H1 (cell line): ENCODE measurements at regions not wholly inside any gene's neighbourhood (a gene's known extent, or its start where the extent isn't known, plus 50 kb on each side); places are given as distances from the start of the nearest gene placed in this dataset.
"Not testable (repeated sequence)": the region's sequence is repeated elsewhere in the genome, so short reads cannot be mapped to it uniquely, and the experiment has no call there.

Experiments used
- CTCF ChIA-PET: fragments of 300-600 bp; sonication (Branson Sonifier 250); formaldehyde crosslinking; loops from one replicate; lab custom pipeline; 2021; ENCODE audit not compliant: partially characterized antibody; lab: Charles Lee
- POLR2A ChIA-PET: fragments of 300-600 bp; sonication (Branson Sonifier 250); formaldehyde crosslinking; loops from one replicate; lab custom pipeline; 2021; ENCODE audit warnings: inconsistent platforms; ENCODE audit not compliant: partially characterized antibody; lab: Charles Lee
- DNase-seq, 2 experiments: peaks; one replicate each; pipeline versions ENCODE4 v3.0.0 to v3.0.0-alpha.2; 2010 to 2022; ENCODE audit warnings: low spot score in 2 of 2, low read depth in 1 of 2, mixed read lengths in 1 of 2
- FAIRE-seq: peaks from 2 replicates; lab custom pipeline; 2011; peaks lifted over from hg19 to GRCh38; lab: Jason Lieb, UNC
- H2AFZ ChIP-seq: 2 replicates; pipeline ENCODE4 v1.8.1; 2012; ENCODE audit warnings: low read length, inconsistent platforms
- H2AK5ac ChIP-seq: 2 replicates; pipeline ENCODE4 v1.6.1; 2013; ENCODE audit warnings: low read depth, low read length
- H2BK120ac ChIP-seq: replicated peaks from 2 replicates; pipeline ENCODE3; 2013; ENCODE audit warnings: low read depth, low read length, inconsistent platforms
- H2BK12ac ChIP-seq: 2 replicates; pipeline ENCODE4 v1.6.1; 2013; ENCODE audit warnings: low read depth, low read length
- H2BK15ac ChIP-seq: 2 replicates; pipeline ENCODE4 v1.6.1; 2013; ENCODE audit warnings: low read length
- H2BK20ac ChIP-seq: 2 replicates; pipeline ENCODE4 v1.6.1; 2013; ENCODE audit warnings: low read length
- H2BK5ac ChIP-seq: 2 replicates; pipeline ENCODE4 v1.6.1; 2013; ENCODE audit warnings: low read depth, low read length
- H3K14ac ChIP-seq: 2 replicates; pipeline ENCODE4 v1.6.1; 2013; ENCODE audit warnings: inconsistent platforms; ENCODE audit not compliant: insufficient read length
- H3K18ac ChIP-seq: 2 replicates; pipeline ENCODE4 v1.6.1; 2013; ENCODE audit warnings: low read length; ENCODE audit errors: extremely low read depth
- H3K23ac ChIP-seq: 2 replicates; pipeline ENCODE4 v1.6.1; 2013; ENCODE audit warnings: inconsistent platforms; ENCODE audit not compliant: insufficient read length
- H3K23me2 ChIP-seq: 2 replicates; pipeline ENCODE4 v1.6.1; 2013; ENCODE audit warnings: low read depth, low read length
- H3K27ac ChIP-seq: 2 replicates; pipeline ENCODE4 v1.6.1; 2011; ENCODE audit warnings: low read depth, low read length, inconsistent platforms
- H3K27me3 ChIP-seq, 4 experiments: replicated peaks in 1 of 4; 1 replicate in 1 of 4; 2 replicates in 3 of 4; pipeline versions ENCODE4 v1.6.1 to v1.8.1; 2011 to 2013; ENCODE audit warnings: low read length in 3 of 4, mild to moderate bottlenecking in 3 of 4, inconsistent platforms in 2 of 4, mixed read lengths in 2 of 4, moderate library complexity in 1 of 4; ENCODE audit not compliant: control insufficient read depth in 3 of 4, insufficient read depth in 3 of 4; ENCODE audit errors: extremely low read depth in 1 of 4
- H3K36me3 ChIP-seq, 4 experiments: 2 replicates each; pipeline versions ENCODE4 v1.6.1 to v1.8.1; 2011 to 2013; ENCODE audit warnings: mild to moderate bottlenecking in 4 of 4, low read length in 3 of 4, moderate library complexity in 2 of 4, control low read depth in 1 of 4, inconsistent platforms in 1 of 4; ENCODE audit not compliant: insufficient read depth in 4 of 4, control insufficient read depth in 2 of 4
- H3K4ac ChIP-seq: replicated peaks from 2 replicates; pipeline ENCODE3; 2013; ENCODE audit warnings: low read length, low read depth, mixed read lengths, inconsistent platforms; ENCODE audit not compliant: insufficient read length
- H3K4me1 ChIP-seq, 4 experiments: replicated peaks in 1 of 4; 1 replicate in 1 of 4; 2 replicates in 3 of 4; pipeline versions ENCODE4 v1.6.1 to v1.8.1; 2011 to 2013; ENCODE audit warnings: low read length in 3 of 4, inconsistent platforms in 2 of 4, mixed read lengths in 1 of 4; ENCODE audit not compliant: insufficient read depth in 4 of 4, control insufficient read depth in 3 of 4
- H3K4me2 ChIP-seq, 2 experiments: 2 replicates each; pipeline versions ENCODE4 v1.6.1 to v1.8.1; 2011 to 2013; ENCODE audit warnings: low read depth in 2 of 2, low read length in 2 of 2, control low read depth in 1 of 2, inconsistent platforms in 1 of 2, mild to moderate bottlenecking in 1 of 2; ENCODE audit not compliant: insufficient read depth in 1 of 2
- H3K4me3 ChIP-seq, 4 experiments: fragments of 200-600, 300-600 bp in 1 of 4; sonication (generic), shearing (Covaris generic), sonication (Bioruptor Twin) in 1 of 4; 2 replicates each; pipeline versions ENCODE4 v1.5.1 to v1.8.1; 2011 to 2016; ENCODE audit warnings: low read length in 4 of 4, low read depth in 3 of 4, control low read depth in 2 of 4, inconsistent platforms in 2 of 4, mild to moderate bottlenecking in 2 of 4, mixed read lengths in 1 of 4, moderate library complexity in 1 of 4; ENCODE audit not compliant: insufficient read depth in 2 of 4; ENCODE audit errors: extremely low read depth in 1 of 4
- H3K56ac ChIP-seq: replicated peaks from 2 replicates; pipeline ENCODE3; 2013; ENCODE audit warnings: low read depth, mild to moderate bottlenecking, mixed read lengths, low read length, inconsistent platforms; ENCODE audit not compliant: insufficient read length
- H3K79me1 ChIP-seq: 2 replicates; pipeline ENCODE4 v1.6.1; 2013; ENCODE audit warnings: low read depth, low read length, control low read depth
- H3K79me2 ChIP-seq, 2 experiments: 2 replicates each; pipeline versions ENCODE4 v1.6.1 to v1.8.1; 2012 to 2013; ENCODE audit warnings: low read length in 2 of 2, mild to moderate bottlenecking in 2 of 2, inconsistent platforms in 1 of 2; ENCODE audit not compliant: insufficient read depth in 2 of 2, control insufficient read depth in 1 of 2
- H3K9ac ChIP-seq, 4 experiments: replicated peaks in 1 of 4; 1 replicate in 1 of 4; 2 replicates in 3 of 4; pipeline versions ENCODE4 v1.6.1 to v1.8.1; 2011 to 2013; ENCODE audit warnings: low read depth in 3 of 4, low read length in 3 of 4, control low read depth in 2 of 4, mild to moderate bottlenecking in 2 of 4, moderate library complexity in 2 of 4, inconsistent platforms in 1 of 4; ENCODE audit errors: extremely low read depth in 1 of 4
- H3K9me3 ChIP-seq, 2 experiments: 2 replicates each; pipeline versions ENCODE4 v1.6.1 to v1.8.1; 2012 to 2013; ENCODE audit warnings: mild to moderate bottlenecking in 2 of 2, moderate library complexity in 2 of 2, control low read depth in 1 of 2, inconsistent platforms in 1 of 2, low read depth in 1 of 2, low read length in 1 of 2, mixed read lengths in 1 of 2; ENCODE audit not compliant: insufficient read depth in 2 of 2
- H4K20me1 ChIP-seq, 2 experiments: replicated peaks in 1 of 2; 2 replicates each; pipeline versions ENCODE3 to v1.8.1; 2011 to 2013; ENCODE audit warnings: inconsistent platforms in 2 of 2, low read length in 2 of 2, mild to moderate bottlenecking in 1 of 2; ENCODE audit not compliant: insufficient read depth in 2 of 2, control insufficient read depth in 1 of 2
- H4K5ac ChIP-seq: 2 replicates; pipeline ENCODE4 v1.6.1; 2013; ENCODE audit warnings: low read length, low read depth, mixed read lengths, inconsistent platforms; ENCODE audit not compliant: insufficient read length
- H4K8ac ChIP-seq: 2 replicates; pipeline ENCODE4 v1.8.0; 2013; ENCODE audit warnings: mild to moderate bottlenecking, moderate library complexity, low read length, inconsistent platforms; ENCODE audit not compliant: insufficient read depth; ENCODE audit errors: extremely low read depth
- H4K91ac ChIP-seq: replicated peaks from 2 replicates; pipeline ENCODE3; 2013; ENCODE audit warnings: low read length, mixed read lengths, inconsistent platforms; ENCODE audit not compliant: insufficient read length
- WGBS, 2 experiments: shearing (Covaris generic) in 1 of 2; methylation state at CpG; one replicate each; pipeline versions ENCODE4 v1.1.6 to v1.1.7; 2013 to 2015; ENCODE audit warnings: low lambda C conversion rate in 2 of 2, mixed read lengths in 2 of 2, inconsistent platforms in 1 of 2, low coverage in 1 of 2, missing lambda C conversion rate in 1 of 2; ENCODE audit not compliant: insufficient replicate concordance in 2 of 2, insufficient coverage in 1 of 2, insufficient read length in 1 of 2; ENCODE audit errors: extremely low coverage in 1 of 2, missing lambda C conversion rate in 1 of 2; 5-methylcytosine and 5-hydroxymethylcytosine counted together

DNA sequence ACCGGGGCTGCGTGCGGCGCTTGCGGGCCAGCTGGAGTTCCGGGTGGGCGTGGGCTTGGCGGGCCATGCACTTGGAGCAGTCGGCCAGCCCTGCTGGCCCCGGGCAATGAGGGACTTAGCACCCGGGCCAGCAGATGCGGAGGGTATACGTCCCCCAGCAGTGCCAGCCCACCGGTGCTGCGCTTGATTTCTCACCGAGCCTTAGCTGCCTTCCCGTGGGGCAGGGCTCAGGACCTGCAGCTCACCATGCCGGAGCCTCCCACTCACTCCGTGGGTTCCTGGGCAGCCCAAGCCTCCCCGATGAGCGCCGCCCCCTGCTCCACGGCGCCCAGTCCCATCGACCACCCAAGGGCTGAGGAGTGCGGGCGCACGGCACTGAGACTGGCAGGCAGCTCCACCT, 51.4 kb upstream of the INPP4B start:
- CTCF ChIA-PET: interaction anchor here (0.6 to 1.2 kb wide), 4 partner anchors 9 to 544 kb away, joined by 3 read pairs; no protein-coding TSS in a partner anchor

More for the DNA sequence above, 51.4 kb upstream of the INPP4B start:
- H3K4me1 ChIP-seq, H3K18ac ChIP-seq, H3K56ac ChIP-seq, H2BK15ac ChIP-seq, H3K4ac ChIP-seq, H3K4me2 ChIP-seq, H3K79me2 ChIP-seq, H3K23ac ChIP-seq, H3K9ac ChIP-seq, H3K36me3 ChIP-seq, H4K20me1 ChIP-seq, H3K23me2 ChIP-seq, H4K8ac ChIP-seq, H2AFZ ChIP-seq, H2BK12ac ChIP-seq, FAIRE-seq, H2BK5ac ChIP-seq, H2BK20ac ChIP-seq, POLR2A ChIA-PET, H3K14ac ChIP-seq, DNase-seq, H2AK5ac ChIP-seq, H3K27ac ChIP-seq, H4K91ac ChIP-seq, H4K5ac ChIP-seq, H3K27me3 ChIP-seq, H3K79me1 ChIP-seq, H2BK120ac ChIP-seq, H3K4me3 ChIP-seq: not testable (repeated sequence)
- peaks cover 23 to 25% of the 10 kb centered on the region in 2 experiments for H3K9me3 ChIP-seq
- 99% methylated on average over 9 of the region's 28 CpGs; no CpG with 5 or more reads in 1 of the 2 experiments for WGBS, 2 experiments
